ENCODE measurements at regions not wholly inside any gene's neighbourhood (a gene's known extent, or its start where the extent isn't known, plus 50 kb on each side); places are given as distances from the start of the nearest gene placed in this dataset.
"Not testable (repeated sequence)": the region's sequence is repeated elsewhere in the genome, so short reads cannot be mapped to it uniquely, and the experiment has no call there.

GRCh38 chr4:78660559-78660958 is 109.0 kb downstream of the ANXA3 start:
- no peak for DNase-seq (ENCODE audit: low read depth in 2 of 2)

- no peak for DNase-seq (ENCODE audit: low read depth in 2 of 2)
These were observed 109.6 kb downstream of the ANXA3 start for GRCh38 chr4:78661086-78661690.

- no peak for DNase-seq (ENCODE audit: low read depth in 2 of 2)
These were observed 110.5 kb downstream of the ANXA3 start for GRCh38 chr4:78661921-78662521.

- DNase-seq (ENCODE audit: low read depth in 2 of 2): no peak
These were observed 111.1 kb downstream of the ANXA3 start for GRCh38 chr4:78662658-78663057.

- DNase-seq (ENCODE audit: low read depth in 2 of 2): not testable (repeated sequence)
These were observed 111.9 kb upstream of the BMP2K start for GRCh38 chr4:78664296-78664695.

- DNase-seq (ENCODE audit: low read depth in 2 of 2): no peak
These were observed 110.9 kb upstream of the BMP2K start for GRCh38 chr4:78665216-78665770.

- no peak for DNase-seq (ENCODE audit: low read depth in 2 of 2)
These were observed 109.3 kb upstream of the BMP2K start for GRCh38 chr4:78666830-78667258.

GRCh38 chr4:78667325-78667724 is 108.8 kb upstream of the BMP2K start:
- no peak for DNase-seq (ENCODE audit: low read depth in 2 of 2)

- no peak for DNase-seq (ENCODE audit: low read depth in 2 of 2)
These were observed 108.4 kb upstream of the BMP2K start for GRCh38 chr4:78667764-78668163.

- DNase-seq (ENCODE audit: low read depth in 2 of 2): no peak
These were observed 106.7 kb upstream of the BMP2K start for GRCh38 chr4:78669453-78669852.

- DNase-seq (ENCODE audit: low read depth in 2 of 2): no peak
These were observed 104.0 kb upstream of the BMP2K start for GRCh38 chr4:78671903-78672815.

GRCh38 chr4:78673337-78673736 is 102.8 kb upstream of the BMP2K start:
- no peak for DNase-seq (ENCODE audit: low read depth in 2 of 2)

GRCh38 chr4:78675325-78675724 is 100.8 kb upstream of the BMP2K start:
- no peak for DNase-seq (ENCODE audit: low read depth in 2 of 2)

GRCh38 chr4:78682070-78682469 is 94.1 kb upstream of the BMP2K start:
- DNase-seq (ENCODE audit: low read depth in 2 of 2): no peak

GRCh38 chr4:78683352-78683751 is 92.8 kb upstream of the BMP2K start:
- DNase-seq (ENCODE audit: low read depth in 2 of 2): no peak

- DNase-seq (ENCODE audit: low read depth in 2 of 2): peak; percentile 36 to 46
These were observed 91.6 kb upstream of the BMP2K start for GRCh38 chr4:78684325-78685079.

GRCh38 chr4:78687818-78688217 is 88.3 kb upstream of the BMP2K start:
- DNase-seq (ENCODE audit: low read depth in 2 of 2): no peak

GRCh38 chr4:78688366-78688765 is 87.8 kb upstream of the BMP2K start:
- no peak for DNase-seq (ENCODE audit: low read depth in 2 of 2)

GRCh38 chr4:78689261-78689660 is 86.9 kb upstream of the BMP2K start:
- DNase-seq (ENCODE audit: low read depth in 2 of 2): no peak

- no peak for DNase-seq (ENCODE audit: low read depth in 2 of 2)
These were observed 86.3 kb upstream of the BMP2K start for GRCh38 chr4:78689700-78690323.

GRCh38 chr4:78691334-78691754 is 84.8 kb upstream of the BMP2K start:
- no peak for DNase-seq (ENCODE audit: low read depth in 2 of 2)
